Thyroid gland (tissue), 4 donors: ENCODE measurements at regions not wholly inside any gene's neighbourhood (a gene's known extent, or its start where the extent isn't known, plus 50 kb on each side); places are given as distances from the start of the nearest gene placed in this dataset.

Experiments
- DNase-seq, 2 donors: peaks; one replicate each; pipeline ENCODE4 v3.0.0-alpha.2; 2019
- H3K27ac ChIP-seq, 3 donors: fragments of 200-600 bp; sonication (generic); 1 replicate in 2 of 3; 2 replicates in 1 of 3; pipeline ENCODE4 v1.5.1; 2016 to 2019; ENCODE audit warnings: mild to moderate bottlenecking in 1 of 3, moderate library complexity in 1 of 3
- H3K27me3 ChIP-seq: fragments of 200-600 bp; sonication (generic); one replicate; pipeline ENCODE4 v1.5.1; 2019
- H3K36me3 ChIP-seq, 2 donors: fragments of 200-600 bp; sonication (generic); one replicate each; pipeline ENCODE4 v1.5.1; 2016 to 2019
- H3K4me1 ChIP-seq, 2 donors: fragments of 200-600 bp; sonication (generic); one replicate each; pipeline ENCODE4 v1.5.1; 2017 to 2019
- H3K4me3 ChIP-seq, 3 donors: fragments of 200-600 bp; sonication (generic); replicated peaks in 1 of 3; 1 replicate in 2 of 3; 2 replicates in 1 of 3; pipeline ENCODE4 v1.5.1; 2016; ENCODE audit warnings: mild to moderate bottlenecking in 1 of 3
- H3K9me3 ChIP-seq: fragments of 200-600 bp; sonication (generic); one replicate; pipeline ENCODE4 v1.5.1; 2017
- POLR2A ChIP-seq, 2 donors: fragments of 450-650 bp; IDR thresholded peaks; one replicate each; pipeline ENCODE4 v1.6.1; 2017; ENCODE audit warnings: antibody characterized with exemption in 2 of 2, mild to moderate bottlenecking in 2 of 2, moderate library complexity in 1 of 2
- WGBS, 2 donors: methylation state at CpG; one replicate each; pipeline ENCODE4 v1.1.5; 2017; 5-methylcytosine and 5-hydroxymethylcytosine counted together
- intact Hi-C: fragments of 100-400 bp; cut with DNase I; formaldehyde crosslinking; loops from one replicate; pipeline ENCODE4 v1.15.1; 2023
- TF ChIP-seq, protein P1 (sequence below), 6 experiments: fragments of 200-600 bp in 3 of 6; fragments of 450-650 bp in 3 of 6; sonication (generic) in 3 of 6; IDR thresholded peaks; one replicate each; pipeline ENCODE4 v1.5.1; 2016 to 2019; ENCODE audit warnings: antibody characterized with exemption in 6 of 6, mild to moderate bottlenecking in 2 of 6, inconsistent platforms in 1 of 6, moderate library complexity in 1 of 6

DNA sequence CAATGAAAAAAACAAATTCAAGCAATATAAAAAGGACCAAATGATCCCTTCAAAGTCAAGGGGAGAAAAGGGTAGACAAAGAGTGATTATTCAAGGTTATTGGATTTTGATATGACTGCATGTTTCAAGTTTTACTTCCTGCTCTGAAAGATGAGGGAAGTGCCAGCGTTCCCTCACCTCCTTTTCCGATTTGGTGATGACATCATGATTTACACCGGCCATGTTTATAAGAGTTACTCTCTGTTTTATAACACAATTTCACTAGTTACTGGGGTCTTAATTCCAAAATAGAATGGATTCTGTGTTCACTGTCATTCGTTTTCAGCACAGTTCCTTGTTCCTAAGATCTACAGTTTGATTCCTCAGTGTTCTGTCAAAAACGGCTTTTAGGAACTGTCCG lies 60.5 kb upstream of the CPXM2 start:
- no peak for DNase-seq
- Histone ChIP-seq H3K36me3 (no peaks in the 10 kb centered on the region), H3K4me3 (no peak overlapping the region), H3K27me3 (no peaks in the 10 kb centered on the region), H3K9me3 (no peaks in the 10 kb centered on the region), H3K4me1 (no peaks in the 10 kb centered on the region), H3K27ac (no peak overlapping the region)
- TF ChIP-seq, protein P1, sequence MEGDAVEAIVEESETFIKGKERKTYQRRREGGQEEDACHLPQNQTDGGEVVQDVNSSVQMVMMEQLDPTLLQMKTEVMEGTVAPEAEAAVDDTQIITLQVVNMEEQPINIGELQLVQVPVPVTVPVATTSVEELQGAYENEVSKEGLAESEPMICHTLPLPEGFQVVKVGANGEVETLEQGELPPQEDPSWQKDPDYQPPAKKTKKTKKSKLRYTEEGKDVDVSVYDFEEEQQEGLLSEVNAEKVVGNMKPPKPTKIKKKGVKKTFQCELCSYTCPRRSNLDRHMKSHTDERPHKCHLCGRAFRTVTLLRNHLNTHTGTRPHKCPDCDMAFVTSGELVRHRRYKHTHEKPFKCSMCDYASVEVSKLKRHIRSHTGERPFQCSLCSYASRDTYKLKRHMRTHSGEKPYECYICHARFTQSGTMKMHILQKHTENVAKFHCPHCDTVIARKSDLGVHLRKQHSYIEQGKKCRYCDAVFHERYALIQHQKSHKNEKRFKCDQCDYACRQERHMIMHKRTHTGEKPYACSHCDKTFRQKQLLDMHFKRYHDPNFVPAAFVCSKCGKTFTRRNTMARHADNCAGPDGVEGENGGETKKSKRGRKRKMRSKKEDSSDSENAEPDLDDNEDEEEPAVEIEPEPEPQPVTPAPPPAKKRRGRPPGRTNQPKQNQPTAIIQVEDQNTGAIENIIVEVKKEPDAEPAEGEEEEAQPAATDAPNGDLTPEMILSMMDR (IDR thresholded peaks at IDR 0.05), result no peak
- TF ChIP-seq POLR2A (IDR thresholded peaks at IDR 0.05), result no peak
- intact Hi-C loops, result no loop called here
- 86 to 88% methylated on average over 6 of the region's 6 CpGs for WGBS, 2 donors

DNA sequence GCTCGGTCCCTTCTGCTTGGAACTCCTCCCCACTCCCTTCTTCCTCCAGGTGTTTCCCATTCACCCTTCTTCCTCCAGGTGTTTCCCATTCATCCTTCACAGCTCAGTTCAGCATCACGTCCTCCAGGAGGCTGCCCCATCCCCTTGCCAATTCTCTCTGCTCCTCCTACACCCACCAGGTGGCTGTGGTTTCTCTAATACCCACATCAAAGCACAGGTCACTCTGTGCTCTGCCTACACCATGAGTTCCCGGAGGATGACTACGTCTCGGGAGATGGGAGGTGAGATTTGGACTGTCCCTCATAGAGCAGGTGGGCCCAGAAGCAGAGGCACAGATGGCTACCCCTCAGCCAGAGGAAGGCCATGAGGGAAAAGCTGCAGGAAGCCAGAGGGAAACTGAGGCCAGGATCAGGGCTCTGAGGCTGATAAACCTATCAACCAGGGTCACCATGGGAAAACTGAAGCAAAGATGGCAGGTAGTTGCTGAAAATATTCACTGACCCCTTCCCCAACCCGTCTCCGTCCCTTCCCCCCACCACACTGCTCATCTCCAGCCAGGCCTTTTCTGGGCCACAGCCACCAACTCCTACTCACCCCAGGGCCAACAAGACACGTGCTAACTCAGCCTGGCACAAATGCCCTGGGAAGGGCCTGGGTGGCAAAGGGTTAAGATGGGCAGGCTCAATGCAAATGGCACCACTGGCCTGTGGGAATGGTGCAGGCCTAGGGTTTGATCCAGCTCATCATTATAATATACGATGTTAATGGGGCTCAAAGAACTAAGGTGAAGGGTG lies 56.6 kb upstream of the CPXM2 start:
- no peak for DNase-seq
- WGBS, 2 donors, result 73 to 84% methylated on average over 8 to 9 of the region's 9 CpGs
- no peaks in the 10 kb centered on the region for H3K36me3 ChIP-seq

DNA sequence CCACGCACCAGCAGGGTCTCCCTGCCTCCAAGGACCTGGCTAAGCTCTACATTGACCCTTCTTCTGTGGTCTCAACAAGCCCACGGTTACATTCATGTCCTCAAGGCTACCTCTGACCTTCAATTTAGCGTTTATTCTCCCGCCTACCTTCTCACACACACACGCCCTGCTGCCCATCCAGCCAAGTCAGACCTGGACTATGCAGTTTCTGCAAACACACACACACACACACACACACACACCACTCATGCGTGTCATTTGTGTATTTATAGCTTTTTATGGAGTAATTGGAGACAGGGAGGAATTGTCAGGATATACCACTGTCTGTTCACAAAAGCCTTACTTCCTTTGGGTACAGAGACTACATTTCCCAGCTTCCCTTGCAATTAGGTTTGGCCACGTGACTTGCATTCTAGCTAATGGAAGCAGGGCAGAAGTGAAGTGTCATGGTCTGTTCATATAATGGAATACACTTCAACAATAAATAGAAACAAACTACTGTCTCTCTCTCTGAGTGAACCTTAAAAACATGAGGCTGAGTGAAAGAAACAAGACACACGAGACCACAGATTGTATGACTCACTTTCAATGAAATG lies 53.8 kb upstream of the CPXM2 start:
- TF ChIP-seq POLR2A (IDR thresholded peaks at IDR 0.05), result no peak
- TF ChIP-seq, protein P1 (IDR thresholded peaks at IDR 0.05), result no peak
- intact Hi-C loops, result no loop called here
- peaks cover 9 to 12% of the 10 kb centered on the region in 2 donors for H3K4me1 ChIP-seq
- H3K4me3 ChIP-seq, result no peak overlapping the region
- 55 to 57% methylated on average over 8 of the region's 8 CpGs for WGBS, 2 donors
- no peaks in the 10 kb centered on the region for H3K36me3 ChIP-seq
- no peaks in the 10 kb centered on the region for H3K9me3 ChIP-seq
- H3K27ac ChIP-seq, result peak overlapping the region in 1 of 3 donors; percentile 8
- DNase-seq, result peak; percentile 21 to 47
- no peaks in the 10 kb centered on the region for H3K27me3 ChIP-seq

More for the DNA sequence above, 56.6 kb upstream of the CPXM2 start:
- no peak overlapping the region for H3K27ac ChIP-seq
- H3K9me3 ChIP-seq, result no peaks in the 10 kb centered on the region
- no peak overlapping the region for H3K4me3 ChIP-seq
- intact Hi-C loops, result no loop called here
- peaks cover 9 to 12% of the 10 kb centered on the region in 2 donors for H3K4me1 ChIP-seq
- no peaks in the 10 kb centered on the region for H3K27me3 ChIP-seq
- TF ChIP-seq, protein P1 (IDR thresholded peaks at IDR 0.05), result no peak
- TF ChIP-seq POLR2A (IDR thresholded peaks at IDR 0.05), result no peak

DNA sequence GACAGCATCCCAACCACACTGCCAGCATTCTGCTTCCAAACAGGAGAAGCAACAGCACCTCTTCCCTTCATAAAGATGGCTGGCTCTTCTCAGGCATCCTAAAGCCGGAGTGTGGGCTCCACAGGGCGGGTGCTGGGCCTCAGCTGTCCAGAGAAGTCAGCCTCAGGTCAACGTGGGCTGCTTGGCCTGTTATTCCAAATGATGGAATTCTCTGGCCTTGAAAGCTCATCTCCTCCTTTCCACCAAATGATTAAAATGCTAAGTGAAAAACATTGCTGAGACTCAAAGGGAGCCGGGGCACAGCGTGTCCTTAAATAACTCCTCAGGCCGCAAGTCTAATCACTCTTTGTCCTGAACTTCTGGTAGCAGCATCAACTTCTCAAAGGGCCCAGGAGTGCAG lies 53.1 kb upstream of the CPXM2 start:
- intact Hi-C loops, result no loop called here
- WGBS, 2 donors, result 68 to 83% methylated on average over 4 to 6 of the region's 6 CpGs
- Histone ChIP-seq H3K9me3 (no peaks in the 10 kb centered on the region), H3K4me1 (peaks cover 9 to 12% of the 10 kb centered on the region in 2 donors), H3K36me3 (no peaks in the 10 kb centered on the region), H3K27me3 (no peaks in the 10 kb centered on the region), H3K4me3 (no peak overlapping the region), H3K27ac (no peak overlapping the region)
- no peak for DNase-seq
- TF ChIP-seq, protein P1 (IDR thresholded peaks at IDR 0.05), result no peak

DNA sequence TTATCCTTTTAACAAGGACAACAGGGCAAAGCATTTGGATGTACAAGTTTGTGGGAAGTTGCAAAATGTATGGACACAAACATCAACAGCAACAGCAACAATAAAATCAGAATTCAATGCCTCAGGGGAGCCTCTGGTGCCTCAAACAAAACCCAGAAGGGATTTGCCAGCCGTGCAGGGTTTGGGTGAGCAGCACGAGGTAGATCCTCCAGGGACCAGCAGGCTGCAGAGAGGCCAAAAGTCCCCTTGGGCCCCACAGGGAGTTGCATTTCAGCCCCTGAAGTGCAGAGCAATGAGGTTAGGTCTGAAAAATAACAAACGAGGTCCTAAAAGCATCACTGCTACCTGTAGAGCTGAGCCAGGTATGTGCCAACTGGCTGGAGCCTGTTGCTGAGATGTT lies 51.7 kb upstream of the CPXM2 start:
- no peaks in the 10 kb centered on the region for H3K9me3 ChIP-seq
- H3K4me1 ChIP-seq, result peaks cover 9 to 12% of the 10 kb centered on the region in 2 donors
- no peak overlapping the region for H3K4me3 ChIP-seq
- WGBS, 2 donors, result 51 to 64% methylated on average over 3 of the region's 3 CpGs
- DNase-seq, result no peak
- intact Hi-C loops, result no loop called here
- H3K36me3 ChIP-seq, result no peaks in the 10 kb centered on the region
- no peak overlapping the region for H3K27ac ChIP-seq
- H3K27me3 ChIP-seq, result no peaks in the 10 kb centered on the region
- TF ChIP-seq, protein P1 (IDR thresholded peaks at IDR 0.05), result no peak
- no peak for TF ChIP-seq POLR2A (IDR thresholded peaks at IDR 0.05)
